ENCODE measurements at regions not wholly inside any gene's neighbourhood (a gene's known extent, or its start where the extent isn't known, plus 50 kb on each side); places are given as distances from the start of the nearest gene placed in this dataset.

DNA sequence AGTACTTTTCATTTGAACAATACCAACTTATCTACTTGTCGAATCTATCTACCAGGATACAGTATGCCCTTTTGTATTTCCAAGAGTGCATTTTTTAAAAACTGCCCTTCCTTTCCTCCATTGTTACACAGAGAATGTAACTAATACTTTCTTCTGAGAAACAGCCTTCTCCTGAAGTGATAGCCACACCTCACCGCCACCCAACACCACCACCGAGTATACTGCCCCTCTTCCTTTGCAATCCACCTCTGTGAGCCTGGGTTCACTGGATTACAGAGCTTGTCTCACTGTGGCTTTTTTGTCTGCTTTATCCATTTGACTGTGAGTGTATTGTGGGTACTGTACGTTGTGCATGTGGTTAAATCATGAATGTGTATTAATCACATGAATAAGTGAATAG, 305.4 kb downstream of the KLF12 start:
- TF ChIP-seq TAF1 (IDR thresholded peaks at IDR 0.05; ENCODE audit: borderline replicate concordance, insufficient read depth, low read length), result no peak
- TF ChIP-seq FOXP2 (optimal IDR thresholded peaks at IDR 0.05; ENCODE audit: borderline replicate concordance, extremely low read depth, extremely low read length, insufficient read depth), result no peak
- TF ChIP-seq SIN3A (IDR thresholded peaks at IDR 0.05; ENCODE audit: borderline replicate concordance, insufficient read depth, low read length), result no peak
- no peak for TF ChIP-seq REST (IDR thresholded peaks at IDR 0.05; ENCODE audit: insufficient read depth in 1 of 2, low read depth in 2 of 2, low read length in 2 of 2)
- no peak for TF ChIP-seq POLR2AphosphoS5 (IDR thresholded peaks at IDR 0.05; ENCODE audit: low read depth, low read length)

GRCh38 chr13:73827434-73827833, 306.8 kb downstream of the KLF12 start:
- no peak for TF ChIP-seq SIN3A (IDR thresholded peaks at IDR 0.05; ENCODE audit: borderline replicate concordance, insufficient read depth, low read length)
- TF ChIP-seq FOXP2 (optimal IDR thresholded peaks at IDR 0.05; ENCODE audit: borderline replicate concordance, extremely low read depth, extremely low read length, insufficient read depth), result no peak
- no peak for TF ChIP-seq POLR2AphosphoS5 (IDR thresholded peaks at IDR 0.05; ENCODE audit: low read depth, low read length)
- no peak for TF ChIP-seq REST (IDR thresholded peaks at IDR 0.05; ENCODE audit: insufficient read depth in 1 of 2, low read depth in 2 of 2, low read length in 2 of 2)
- TF ChIP-seq TAF1 (IDR thresholded peaks at IDR 0.05; ENCODE audit: borderline replicate concordance, insufficient read depth, low read length), result no peak

GRCh38 chr13:73825143-73825542, 309.1 kb downstream of the KLF12 start:
- TF ChIP-seq TAF1 (IDR thresholded peaks at IDR 0.05; ENCODE audit: borderline replicate concordance, insufficient read depth, low read length) (no peak), POLR2AphosphoS5 (IDR thresholded peaks at IDR 0.05; ENCODE audit: low read depth, low read length) (no peak), FOXP2 (optimal IDR thresholded peaks at IDR 0.05; ENCODE audit: borderline replicate concordance, extremely low read depth, extremely low read length, insufficient read depth) (no peak)

GRCh38 chr13:73822668-73823592, 311.3 kb downstream of the KLF12 start:
- TF ChIP-seq POLR2AphosphoS5 (IDR thresholded peaks at IDR 0.05; ENCODE audit: low read depth, low read length), result no peak
- TF ChIP-seq REST (IDR thresholded peaks at IDR 0.05; ENCODE audit: insufficient read depth in 1 of 2, low read depth in 2 of 2, low read length in 2 of 2), result no peak
- TF ChIP-seq TAF1 (IDR thresholded peaks at IDR 0.05; ENCODE audit: borderline replicate concordance, insufficient read depth, low read length), result no peak
- no peak for TF ChIP-seq SIN3A (IDR thresholded peaks at IDR 0.05; ENCODE audit: borderline replicate concordance, insufficient read depth, low read length)
- TF ChIP-seq FOXP2 (optimal IDR thresholded peaks at IDR 0.05; ENCODE audit: borderline replicate concordance, extremely low read depth, extremely low read length, insufficient read depth), result no peak

DNA sequence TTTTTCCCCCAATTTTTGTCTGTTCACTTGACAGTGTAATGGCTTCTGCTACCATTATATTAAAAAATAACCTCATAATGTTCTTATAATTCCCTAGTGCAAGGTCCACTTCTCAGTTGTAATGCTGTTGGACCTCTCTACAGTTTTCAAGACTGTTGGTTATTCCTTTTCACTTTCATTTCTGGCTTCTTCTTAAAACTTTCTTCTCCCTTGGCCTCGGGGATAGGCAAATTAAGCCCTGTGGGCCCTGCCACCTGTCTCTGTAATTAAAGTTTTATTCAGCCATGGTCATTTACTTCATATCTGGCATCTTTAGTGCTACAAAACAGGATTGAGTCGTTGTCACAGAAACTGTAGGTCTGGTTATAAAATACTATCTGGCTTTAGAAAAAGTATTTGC, 313.5 kb downstream of the KLF12 start:
- no peak for TF ChIP-seq TAF1 (IDR thresholded peaks at IDR 0.05; ENCODE audit: borderline replicate concordance, insufficient read depth, low read length)
- no peak for TF ChIP-seq POLR2AphosphoS5 (IDR thresholded peaks at IDR 0.05; ENCODE audit: low read depth, low read length)
- TF ChIP-seq FOXP2 (optimal IDR thresholded peaks at IDR 0.05; ENCODE audit: borderline replicate concordance, extremely low read depth, extremely low read length, insufficient read depth), result no peak
- no peak for TF ChIP-seq SIN3A (IDR thresholded peaks at IDR 0.05; ENCODE audit: borderline replicate concordance, insufficient read depth, low read length)
- no peak for TF ChIP-seq REST (IDR thresholded peaks at IDR 0.05; ENCODE audit: insufficient read depth in 1 of 2, low read depth in 2 of 2, low read length in 2 of 2)

All from PFSK-1 (cell line).